Neuronal stem cell (in vitro differentiated cells): ENCODE measurements at regions not wholly inside any gene's neighbourhood (a gene's known extent, or its start where the extent isn't known, plus 50 kb on each side); places are given as distances from the start of the nearest gene placed in this dataset. TPM values are rescaled to one million over a fixed set of nuclear protein-coding genes. Genes with fewer than 3 reads are reported as not detected.
"Not testable (repeated sequence)": the region's sequence is repeated elsewhere in the genome, so short reads cannot be mapped to it uniquely, and the experiment has no call there.

Experiments used
- DNase-seq: peaks from one replicate; pipeline ENCODE4 v3.0.0-alpha.2; 2013; ENCODE audit warnings: low spot score
- H2AFZ ChIP-seq: one replicate; pipeline ENCODE4 v1.6.1; 2013; ENCODE audit warnings: mild to moderate bottlenecking, low read length, inconsistent platforms
- H2AK5ac ChIP-seq: 2 replicates; pipeline ENCODE4 v1.6.1; 2013; ENCODE audit warnings: low read depth, mild to moderate bottlenecking, inconsistent platforms, low read length, moderate library complexity, mixed read lengths
- H2BK120ac ChIP-seq: 2 replicates; pipeline ENCODE4 v1.6.1; 2013; ENCODE audit warnings: low read depth, mild to moderate bottlenecking, inconsistent platforms, low read length, moderate library complexity, mixed read lengths
- H2BK12ac ChIP-seq: one replicate; pipeline ENCODE4 v1.6.1; 2013; ENCODE audit warnings: low read length, inconsistent platforms
- H2BK15ac ChIP-seq: 2 replicates; pipeline ENCODE4 v1.6.1; 2013; ENCODE audit warnings: mild to moderate bottlenecking, low read length, inconsistent platforms, mixed read lengths
- H2BK5ac ChIP-seq: one replicate; pipeline ENCODE4 v1.6.1; 2013; ENCODE audit warnings: inconsistent platforms, mild to moderate bottlenecking, low read length, moderate library complexity
- H3K14ac ChIP-seq: one replicate; pipeline ENCODE4 v1.6.1; 2013; ENCODE audit warnings: low read length, inconsistent platforms
- H3K18ac ChIP-seq: 2 replicates; pipeline ENCODE4 v1.6.1; 2013; ENCODE audit warnings: low read length, inconsistent platforms
- H3K23ac ChIP-seq: 2 replicates; pipeline ENCODE4 v1.6.1; 2013; ENCODE audit warnings: low read depth, mild to moderate bottlenecking, mixed read lengths, low read length, inconsistent platforms; ENCODE audit not compliant: poor library complexity
- H3K27ac ChIP-seq: replicated peaks from 3 replicates; pipeline ENCODE4 v1.5.1; 2013; ENCODE audit warnings: low read length, inconsistent platforms
- H3K27me3 ChIP-seq, 3 experiments: 2 replicates each; pipeline ENCODE4 v1.6.1; 2013; ENCODE audit warnings: low read length in 3 of 3, mild to moderate bottlenecking in 2 of 3, inconsistent platforms in 1 of 3, low read depth in 1 of 3, mixed read lengths in 1 of 3, moderate library complexity in 1 of 3; ENCODE audit not compliant: control insufficient read depth in 3 of 3, insufficient read depth in 3 of 3
- H3K36me3 ChIP-seq, 2 donors: replicated peaks in 1 of 2; 2 replicates each; pipeline ENCODE4 v1.6.1; 2013; ENCODE audit warnings: low read length in 2 of 2; ENCODE audit not compliant: control insufficient read depth in 2 of 2, insufficient read depth in 2 of 2
- H3K4ac ChIP-seq: 2 replicates; pipeline ENCODE4 v1.6.1; 2013; ENCODE audit warnings: inconsistent platforms, mild to moderate bottlenecking, low read length, moderate library complexity
- H3K4me1 ChIP-seq, 2 donors: 1 replicate in 1 of 2; 2 replicates in 1 of 2; pipeline ENCODE4 v1.6.1; 2013; ENCODE audit warnings: low read length in 2 of 2, low read depth in 1 of 2; ENCODE audit not compliant: control insufficient read depth in 2 of 2, insufficient read depth in 1 of 2
- H3K4me2 ChIP-seq: one replicate; pipeline ENCODE4 v1.6.1; 2013; ENCODE audit warnings: mild to moderate bottlenecking, low read length, inconsistent platforms; ENCODE audit not compliant: insufficient read depth, poor library complexity, severe bottlenecking
- H3K4me3 ChIP-seq, 2 donors: 2 replicates each; pipeline ENCODE4 v1.5.1; 2013; ENCODE audit warnings: low read length in 2 of 2, mild to moderate bottlenecking in 2 of 2, inconsistent platforms in 1 of 2, moderate library complexity in 1 of 2
- H3K79me1 ChIP-seq: one replicate; pipeline ENCODE4 v1.6.1; 2013; ENCODE audit warnings: low read depth, mild to moderate bottlenecking, inconsistent platforms, low read length, moderate library complexity
- H3K9ac ChIP-seq: one replicate; pipeline ENCODE4 v1.6.1; 2013; ENCODE audit warnings: mild to moderate bottlenecking, low read depth, low read length, inconsistent platforms; ENCODE audit not compliant: poor library complexity
- H3K9me3 ChIP-seq, 2 donors: replicated peaks in 1 of 2; 2 replicates each; pipeline versions ENCODE3 to v1.6.1; 2013; ENCODE audit warnings: low read length in 2 of 2, mild to moderate bottlenecking in 2 of 2, inconsistent platforms in 1 of 2, low read depth in 1 of 2, mixed read lengths in 1 of 2, moderate library complexity in 1 of 2; ENCODE audit not compliant: control insufficient read depth in 2 of 2, insufficient read depth in 1 of 2
- H4K8ac ChIP-seq: one replicate; pipeline ENCODE4 v1.6.1; 2013; ENCODE audit warnings: low read depth, mild to moderate bottlenecking, inconsistent platforms, low read length, moderate library complexity
- H4K91ac ChIP-seq: one replicate; pipeline ENCODE4 v1.6.1; 2013; ENCODE audit warnings: low read length, low read depth, mild to moderate bottlenecking, inconsistent platforms; ENCODE audit not compliant: poor library complexity
- WGBS, 2 donors: extraction: QIAGEN DNeasy Blood & Tissue Kit; methylation state at CpG; one replicate each; pipeline ENCODE4 v1.1.7; 2013; ENCODE audit warnings: missing lambda C conversion rate in 2 of 2, mixed read lengths in 1 of 2; ENCODE audit not compliant: insufficient read length in 2 of 2, insufficient replicate concordance in 1 of 2; ENCODE audit errors: extremely low coverage in 2 of 2; 5-methylcytosine and 5-hydroxymethylcytosine counted together
- small RNA-seq: library from polyadenylated mRNA; stranded (forward); fragments of <200 nt; extraction: miRNeasy Mini kit (QIAGEN cat#:217004); gene quantifications from one replicate; pipeline ENCODE3, GENCODE V24; 2013; ENCODE audit not compliant: insufficient read depth

DNA sequence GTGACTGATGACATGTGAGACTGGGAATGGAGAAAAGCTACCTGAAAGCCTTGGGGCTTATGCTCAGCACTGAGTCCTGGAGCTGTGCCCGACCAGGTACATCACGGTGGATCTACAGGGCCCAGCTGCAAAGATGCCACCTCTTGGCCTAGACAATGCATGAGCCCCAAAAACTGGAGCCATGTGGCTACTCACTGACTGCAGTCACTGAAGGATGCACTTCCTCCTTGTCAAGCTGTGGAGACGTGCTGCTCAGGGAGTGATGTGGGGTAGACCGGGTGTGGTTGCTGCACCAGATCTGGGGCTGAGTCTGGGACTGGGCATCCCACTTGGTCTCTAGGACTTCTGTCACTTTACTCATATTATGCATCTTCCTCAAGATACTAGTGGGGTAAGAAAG is 55.8 kb upstream of the FCGR1A start:
- not testable (repeated sequence) for H2BK12ac ChIP-seq, H3K9ac ChIP-seq, H2BK120ac ChIP-seq, H3K23ac ChIP-seq, H3K4me2 ChIP-seq, DNase-seq, H3K27ac ChIP-seq, H2BK5ac ChIP-seq, H3K4me3 ChIP-seq, H3K18ac ChIP-seq, H2AK5ac ChIP-seq, H3K4me1 ChIP-seq, H3K79me1 ChIP-seq, H4K8ac ChIP-seq, H3K27me3 ChIP-seq, H4K91ac ChIP-seq, H2BK15ac ChIP-seq, H2AFZ ChIP-seq, H3K4ac ChIP-seq, H3K14ac ChIP-seq, H3K36me3 ChIP-seq, H3K9me3 ChIP-seq
- no CpG with 5 or more reads among the region's 4 CpGs for WGBS, 2 donors

DNA sequence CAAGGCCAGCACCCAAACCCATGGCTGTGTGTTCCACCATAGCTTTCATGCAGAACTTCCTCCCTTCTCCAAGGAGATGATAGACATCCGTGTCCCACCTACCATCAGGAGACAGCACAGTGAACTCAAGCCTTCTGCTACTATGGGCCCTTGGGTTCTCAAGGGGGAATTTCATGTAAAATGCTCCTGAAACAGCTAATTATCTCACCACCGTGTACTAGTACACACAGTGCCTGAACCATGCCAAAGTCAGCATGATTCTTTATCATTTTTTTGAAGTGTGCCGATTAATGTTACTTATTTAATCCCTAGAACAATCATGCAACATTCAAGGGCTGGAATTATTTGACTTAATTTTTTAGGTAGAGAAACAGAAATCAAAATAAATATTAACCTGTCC is 53.9 kb upstream of the FCGR1A start:
- WGBS, 2 donors: no CpG with 5 or more reads among the region's 3 CpGs
- H3K9me3 ChIP-seq, H3K4me2 ChIP-seq, H4K91ac ChIP-seq, H3K27ac ChIP-seq, H3K23ac ChIP-seq, H3K4ac ChIP-seq, H2BK5ac ChIP-seq, H2AK5ac ChIP-seq, H3K18ac ChIP-seq, DNase-seq, H4K8ac ChIP-seq, H3K27me3 ChIP-seq, H2AFZ ChIP-seq, H3K4me3 ChIP-seq, H2BK15ac ChIP-seq, H2BK120ac ChIP-seq, H3K79me1 ChIP-seq, H3K9ac ChIP-seq, H3K14ac ChIP-seq, H3K36me3 ChIP-seq, H2BK12ac ChIP-seq, H3K4me1 ChIP-seq: not testable (repeated sequence)

Small RNA genes lying in the stretch of these regions (small RNA-seq; reads per million reads assigned to genes)
- gene RF00003 (1.6 reads per million), gene RNU1-68P (not detected)
